Neural progenitor cell (in vitro differentiated cells): ENCODE measurements at regions not wholly inside any gene's neighbourhood (a gene's known extent, or its start where the extent isn't known, plus 50 kb on each side); places are given as distances from the start of the nearest gene placed in this dataset.

Experiments
- EZH2 ChIP-seq: fragments of 200-600 bp; sonication (generic); IDR thresholded peaks from 2 replicates; pipeline ENCODE4 v1.6.1; 2017; ENCODE audit warnings: antibody characterized with exemption, mild to moderate bottlenecking, moderate library complexity
- EZH2phosphoT487 ChIP-seq: fragments of 200-600 bp; sonication (generic); IDR thresholded peaks from 2 replicates; pipeline ENCODE4 v1.6.1; 2017; ENCODE audit warnings: antibody characterized with exemption
- TF ChIP-seq, protein P1 (sequence below): fragments of 200-600 bp; sonication (generic); IDR thresholded peaks from 2 replicates; pipeline ENCODE4 v1.5.1; 2017; ENCODE audit warnings: antibody characterized with exemption, mild to moderate bottlenecking

GRCh38 chr13:103726808-103727207 lies 660.6 kb upstream of the SLC10A2 start:
- TF ChIP-seq, protein P1, sequence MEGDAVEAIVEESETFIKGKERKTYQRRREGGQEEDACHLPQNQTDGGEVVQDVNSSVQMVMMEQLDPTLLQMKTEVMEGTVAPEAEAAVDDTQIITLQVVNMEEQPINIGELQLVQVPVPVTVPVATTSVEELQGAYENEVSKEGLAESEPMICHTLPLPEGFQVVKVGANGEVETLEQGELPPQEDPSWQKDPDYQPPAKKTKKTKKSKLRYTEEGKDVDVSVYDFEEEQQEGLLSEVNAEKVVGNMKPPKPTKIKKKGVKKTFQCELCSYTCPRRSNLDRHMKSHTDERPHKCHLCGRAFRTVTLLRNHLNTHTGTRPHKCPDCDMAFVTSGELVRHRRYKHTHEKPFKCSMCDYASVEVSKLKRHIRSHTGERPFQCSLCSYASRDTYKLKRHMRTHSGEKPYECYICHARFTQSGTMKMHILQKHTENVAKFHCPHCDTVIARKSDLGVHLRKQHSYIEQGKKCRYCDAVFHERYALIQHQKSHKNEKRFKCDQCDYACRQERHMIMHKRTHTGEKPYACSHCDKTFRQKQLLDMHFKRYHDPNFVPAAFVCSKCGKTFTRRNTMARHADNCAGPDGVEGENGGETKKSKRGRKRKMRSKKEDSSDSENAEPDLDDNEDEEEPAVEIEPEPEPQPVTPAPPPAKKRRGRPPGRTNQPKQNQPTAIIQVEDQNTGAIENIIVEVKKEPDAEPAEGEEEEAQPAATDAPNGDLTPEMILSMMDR, result no peak
- TF ChIP-seq EZH2 (no peak), EZH2phosphoT487 (no peak)
